H1 (cell line): ENCODE measurements at regions not wholly inside any gene's neighbourhood (a gene's known extent, or its start where the extent isn't known, plus 50 kb on each side); places are given as distances from the start of the nearest gene placed in this dataset.

Source experiments
- CTCF ChIA-PET: fragments of 300-600 bp; sonication (Branson Sonifier 250); formaldehyde crosslinking; loops from one replicate; lab custom pipeline; 2021; ENCODE audit not compliant: partially characterized antibody; lab: Charles Lee
- POLR2A ChIA-PET: fragments of 300-600 bp; sonication (Branson Sonifier 250); formaldehyde crosslinking; loops from one replicate; lab custom pipeline; 2021; ENCODE audit warnings: inconsistent platforms; ENCODE audit not compliant: partially characterized antibody; lab: Charles Lee
- DNase-seq, 2 experiments: peaks; one replicate each; pipeline versions ENCODE4 v3.0.0 to v3.0.0-alpha.2; 2010 to 2022; ENCODE audit warnings: low spot score in 2 of 2, low read depth in 1 of 2, mixed read lengths in 1 of 2
- FAIRE-seq: peaks from 2 replicates; lab custom pipeline; 2011; peaks lifted over from hg19 to GRCh38; lab: Jason Lieb, UNC
- H2AFZ ChIP-seq: 2 replicates; pipeline ENCODE4 v1.8.1; 2012; ENCODE audit warnings: low read length, inconsistent platforms
- H2AK5ac ChIP-seq: 2 replicates; pipeline ENCODE4 v1.6.1; 2013; ENCODE audit warnings: low read depth, low read length
- H2BK120ac ChIP-seq: replicated peaks from 2 replicates; pipeline ENCODE3; 2013; ENCODE audit warnings: low read depth, low read length, inconsistent platforms
- H2BK12ac ChIP-seq: 2 replicates; pipeline ENCODE4 v1.6.1; 2013; ENCODE audit warnings: low read depth, low read length
- H2BK15ac ChIP-seq: 2 replicates; pipeline ENCODE4 v1.6.1; 2013; ENCODE audit warnings: low read length
- H2BK20ac ChIP-seq: 2 replicates; pipeline ENCODE4 v1.6.1; 2013; ENCODE audit warnings: low read length
- H2BK5ac ChIP-seq: 2 replicates; pipeline ENCODE4 v1.6.1; 2013; ENCODE audit warnings: low read depth, low read length
- H3K14ac ChIP-seq: 2 replicates; pipeline ENCODE4 v1.6.1; 2013; ENCODE audit warnings: inconsistent platforms; ENCODE audit not compliant: insufficient read length
- H3K18ac ChIP-seq: 2 replicates; pipeline ENCODE4 v1.6.1; 2013; ENCODE audit warnings: low read length; ENCODE audit errors: extremely low read depth
- H3K23ac ChIP-seq: 2 replicates; pipeline ENCODE4 v1.6.1; 2013; ENCODE audit warnings: inconsistent platforms; ENCODE audit not compliant: insufficient read length
- H3K23me2 ChIP-seq: 2 replicates; pipeline ENCODE4 v1.6.1; 2013; ENCODE audit warnings: low read depth, low read length
- H3K27ac ChIP-seq: 2 replicates; pipeline ENCODE4 v1.6.1; 2011; ENCODE audit warnings: low read depth, low read length, inconsistent platforms
- H3K27me3 ChIP-seq, 4 experiments: replicated peaks in 1 of 4; 1 replicate in 1 of 4; 2 replicates in 3 of 4; pipeline versions ENCODE4 v1.6.1 to v1.8.1; 2011 to 2013; ENCODE audit warnings: low read length in 3 of 4, mild to moderate bottlenecking in 3 of 4, inconsistent platforms in 2 of 4, mixed read lengths in 2 of 4, moderate library complexity in 1 of 4; ENCODE audit not compliant: control insufficient read depth in 3 of 4, insufficient read depth in 3 of 4; ENCODE audit errors: extremely low read depth in 1 of 4
- H3K36me3 ChIP-seq, 4 experiments: 2 replicates each; pipeline versions ENCODE4 v1.6.1 to v1.8.1; 2011 to 2013; ENCODE audit warnings: mild to moderate bottlenecking in 4 of 4, low read length in 3 of 4, moderate library complexity in 2 of 4, control low read depth in 1 of 4, inconsistent platforms in 1 of 4; ENCODE audit not compliant: insufficient read depth in 4 of 4, control insufficient read depth in 2 of 4
- H3K4ac ChIP-seq: replicated peaks from 2 replicates; pipeline ENCODE3; 2013; ENCODE audit warnings: low read length, low read depth, mixed read lengths, inconsistent platforms; ENCODE audit not compliant: insufficient read length
- H3K4me1 ChIP-seq, 4 experiments: replicated peaks in 1 of 4; 1 replicate in 1 of 4; 2 replicates in 3 of 4; pipeline versions ENCODE4 v1.6.1 to v1.8.1; 2011 to 2013; ENCODE audit warnings: low read length in 3 of 4, inconsistent platforms in 2 of 4, mixed read lengths in 1 of 4; ENCODE audit not compliant: insufficient read depth in 4 of 4, control insufficient read depth in 3 of 4
- H3K4me2 ChIP-seq, 2 experiments: 2 replicates each; pipeline versions ENCODE4 v1.6.1 to v1.8.1; 2011 to 2013; ENCODE audit warnings: low read depth in 2 of 2, low read length in 2 of 2, control low read depth in 1 of 2, inconsistent platforms in 1 of 2, mild to moderate bottlenecking in 1 of 2; ENCODE audit not compliant: insufficient read depth in 1 of 2
- H3K4me3 ChIP-seq, 4 experiments: fragments of 200-600, 300-600 bp in 1 of 4; sonication (generic), shearing (Covaris generic), sonication (Bioruptor Twin) in 1 of 4; 2 replicates each; pipeline versions ENCODE4 v1.5.1 to v1.8.1; 2011 to 2016; ENCODE audit warnings: low read length in 4 of 4, low read depth in 3 of 4, control low read depth in 2 of 4, inconsistent platforms in 2 of 4, mild to moderate bottlenecking in 2 of 4, mixed read lengths in 1 of 4, moderate library complexity in 1 of 4; ENCODE audit not compliant: insufficient read depth in 2 of 4; ENCODE audit errors: extremely low read depth in 1 of 4
- H3K56ac ChIP-seq: replicated peaks from 2 replicates; pipeline ENCODE3; 2013; ENCODE audit warnings: low read depth, mild to moderate bottlenecking, mixed read lengths, low read length, inconsistent platforms; ENCODE audit not compliant: insufficient read length
- H3K79me1 ChIP-seq: 2 replicates; pipeline ENCODE4 v1.6.1; 2013; ENCODE audit warnings: low read depth, low read length, control low read depth
- H3K79me2 ChIP-seq, 2 experiments: 2 replicates each; pipeline versions ENCODE4 v1.6.1 to v1.8.1; 2012 to 2013; ENCODE audit warnings: low read length in 2 of 2, mild to moderate bottlenecking in 2 of 2, inconsistent platforms in 1 of 2; ENCODE audit not compliant: insufficient read depth in 2 of 2, control insufficient read depth in 1 of 2
- H3K9ac ChIP-seq, 4 experiments: replicated peaks in 1 of 4; 1 replicate in 1 of 4; 2 replicates in 3 of 4; pipeline versions ENCODE4 v1.6.1 to v1.8.1; 2011 to 2013; ENCODE audit warnings: low read depth in 3 of 4, low read length in 3 of 4, control low read depth in 2 of 4, mild to moderate bottlenecking in 2 of 4, moderate library complexity in 2 of 4, inconsistent platforms in 1 of 4; ENCODE audit errors: extremely low read depth in 1 of 4
- H3K9me3 ChIP-seq, 2 experiments: 2 replicates each; pipeline versions ENCODE4 v1.6.1 to v1.8.1; 2012 to 2013; ENCODE audit warnings: mild to moderate bottlenecking in 2 of 2, moderate library complexity in 2 of 2, control low read depth in 1 of 2, inconsistent platforms in 1 of 2, low read depth in 1 of 2, low read length in 1 of 2, mixed read lengths in 1 of 2; ENCODE audit not compliant: insufficient read depth in 2 of 2
- H4K20me1 ChIP-seq, 2 experiments: replicated peaks in 1 of 2; 2 replicates each; pipeline versions ENCODE3 to v1.8.1; 2011 to 2013; ENCODE audit warnings: inconsistent platforms in 2 of 2, low read length in 2 of 2, mild to moderate bottlenecking in 1 of 2; ENCODE audit not compliant: insufficient read depth in 2 of 2, control insufficient read depth in 1 of 2
- H4K5ac ChIP-seq: 2 replicates; pipeline ENCODE4 v1.6.1; 2013; ENCODE audit warnings: low read length, low read depth, mixed read lengths, inconsistent platforms; ENCODE audit not compliant: insufficient read length
- H4K8ac ChIP-seq: 2 replicates; pipeline ENCODE4 v1.8.0; 2013; ENCODE audit warnings: mild to moderate bottlenecking, moderate library complexity, low read length, inconsistent platforms; ENCODE audit not compliant: insufficient read depth; ENCODE audit errors: extremely low read depth
- H4K91ac ChIP-seq: replicated peaks from 2 replicates; pipeline ENCODE3; 2013; ENCODE audit warnings: low read length, mixed read lengths, inconsistent platforms; ENCODE audit not compliant: insufficient read length
- EP300 ChIP-seq, 2 experiments: IDR thresholded peaks; 1 replicate in 1 of 2; 2 replicates in 1 of 2; pipeline ENCODE4 v1.6.1; 2011 to 2012; ENCODE audit warnings: low read depth in 2 of 2, low read length in 2 of 2, mild to moderate bottlenecking in 2 of 2, borderline replicate concordance in 1 of 2, inconsistent platforms in 1 of 2, moderate library complexity in 1 of 2
- WGBS, 2 experiments: shearing (Covaris generic) in 1 of 2; methylation state at CpG; one replicate each; pipeline versions ENCODE4 v1.1.6 to v1.1.7; 2013 to 2015; ENCODE audit warnings: low lambda C conversion rate in 2 of 2, mixed read lengths in 2 of 2, inconsistent platforms in 1 of 2, low coverage in 1 of 2, missing lambda C conversion rate in 1 of 2; ENCODE audit not compliant: insufficient replicate concordance in 2 of 2, insufficient coverage in 1 of 2, insufficient read length in 1 of 2; ENCODE audit errors: extremely low coverage in 1 of 2, missing lambda C conversion rate in 1 of 2; 5-methylcytosine and 5-hydroxymethylcytosine counted together

GRCh38 chr1:5455651-5456050, 536.6 kb downstream of the NPHP4 start:
- DNase-seq (no peak), FAIRE-seq (no peak)
- Histone ChIP-seq H2AK5ac (no peak overlapping the region), H3K9ac (no peak overlapping the region), H2BK15ac (no peak overlapping the region), H3K4me1 (peaks cover 0 to 4% (median 2%) of the 10 kb centered on the region in 4 experiments; a peak in 2 of 7 replicates), H3K14ac (no peak overlapping the region), H3K56ac (no peak overlapping the region), H3K4me2 (no peak overlapping the region), H3K4me3 (no peak overlapping the region), H3K4ac (no peak overlapping the region), H3K79me2 (no peaks in the 10 kb centered on the region), H4K5ac (no peak overlapping the region), H2BK20ac (no peak overlapping the region), H3K18ac (no peak overlapping the region), H3K9me3 (no peaks in the 10 kb centered on the region), H2BK5ac (no peak overlapping the region), H4K91ac (no peak overlapping the region), H4K20me1 (no peaks in the 10 kb centered on the region), H2BK12ac (peak overlapping the region; percentile 12; the same call in 1 of the 2 replicates), H3K36me3 (no peaks in the 10 kb centered on the region), H4K8ac (no peak overlapping the region), H3K27me3 (no peaks in the 10 kb centered on the region), H2BK120ac (no peak overlapping the region), H2AFZ (no peak overlapping the region), H3K79me1 (no peaks in the 10 kb centered on the region), H3K23ac (no peak overlapping the region), H3K27ac (no peak overlapping the region), H3K23me2 (no peaks in the 10 kb centered on the region)
- WGBS, 2 experiments, result 66% methylated on average over 7 of the region's 8 CpGs; no CpG with 5 or more reads in 1 of the 2 experiments
- CTCF ChIA-PET, result interaction anchor here (0.8 to 1.3 kb wide), 8 partner anchors 9 to 798 kb away, joined by 3 to 4 read pairs (median 3); no protein-coding TSS in a partner anchor
- no peak for TF ChIP-seq EP300 (IDR thresholded peaks at IDR 0.05; ENCODE audit: borderline replicate concordance in 1 of 2, low read depth in 2 of 2, low read length in 2 of 2)
- TF ChIP-seq, all 59 proteins: peak for 0
- POLR2A ChIA-PET, result interaction anchor here (1.0 kb wide), 1 partner anchor 20 kb away, joined by 3 read pairs; no protein-coding TSS in a partner anchor
